Hematopoietic multipotent progenitor cell treated with erythropoietin and hydrocortisone succinate and interleukin-3 and kit ligand, for 17 days (in vitro differentiated cells): ENCODE measurements at regions not wholly inside any gene's neighbourhood (a gene's known extent, or its start where the extent isn't known, plus 50 kb on each side); places are given as distances from the start of the nearest gene placed in this dataset.

Experiments
- DNase-seq: peaks from one replicate; pipeline ENCODE4 v3.0.0-alpha.2; 2015; ENCODE audit warnings: low spot score

DNA sequence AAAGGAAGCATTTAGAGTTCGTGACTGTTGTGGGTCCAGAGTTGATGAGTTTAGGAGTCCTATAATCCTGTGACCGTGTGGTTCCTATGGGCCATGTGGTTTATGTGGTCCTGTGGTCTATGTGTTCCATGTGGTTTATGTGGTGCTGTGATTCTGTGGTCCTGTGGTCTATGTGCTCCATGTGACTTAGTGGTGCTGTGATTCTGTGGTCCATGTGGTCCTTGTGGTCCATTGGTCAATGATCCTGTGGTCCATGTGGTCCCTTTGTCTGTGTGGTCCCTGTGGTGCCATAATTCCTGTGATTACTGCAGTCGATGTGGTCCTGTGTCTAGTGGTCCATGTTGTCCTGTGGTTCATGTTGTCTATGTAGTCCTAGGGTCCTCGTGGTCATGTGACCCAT is 167.3 kb downstream of the TMEM18 start:
- DNase-seq, result no peak

DNA sequence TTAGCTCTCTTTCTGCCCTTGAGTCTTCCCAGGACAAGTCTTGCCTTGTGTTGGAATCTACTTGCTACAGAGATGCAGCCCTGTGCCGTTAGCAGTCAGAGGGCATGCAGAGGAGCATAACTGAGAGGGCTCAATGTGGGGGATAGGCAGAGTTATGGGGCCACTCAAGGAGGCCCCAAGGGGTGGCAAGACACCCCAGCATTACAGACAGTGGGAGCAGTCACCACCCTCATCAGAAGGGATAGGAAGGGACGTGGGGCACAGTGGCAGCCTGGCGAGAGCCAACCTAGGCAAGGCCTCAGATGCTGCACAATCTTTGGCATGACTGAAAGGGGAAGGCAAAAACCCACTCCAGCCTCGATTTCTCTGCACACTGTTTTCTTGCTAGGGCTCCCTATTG is 169.1 kb downstream of the TMEM18 start:
- no peak for DNase-seq

DNA sequence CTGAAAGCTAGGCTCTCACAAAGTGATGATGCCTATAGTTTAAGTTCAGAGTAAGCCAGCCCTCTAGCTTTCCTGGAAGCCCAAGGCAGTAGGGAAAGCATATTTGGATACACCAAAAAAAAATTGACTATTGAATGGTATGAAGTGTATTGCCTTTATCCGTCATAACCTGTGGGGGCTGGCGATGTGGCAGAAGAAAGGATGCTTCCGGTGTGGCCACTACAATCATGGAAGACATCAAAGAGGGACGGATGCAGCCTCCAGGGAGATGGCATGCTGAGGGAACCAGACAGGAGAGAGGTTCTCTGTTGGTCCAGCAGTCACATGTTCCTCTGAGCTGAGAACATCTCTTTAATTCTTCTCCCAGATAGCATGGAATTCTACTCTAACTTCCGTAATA is 170.3 kb downstream of the TMEM18 start:
- no peak for DNase-seq

DNA sequence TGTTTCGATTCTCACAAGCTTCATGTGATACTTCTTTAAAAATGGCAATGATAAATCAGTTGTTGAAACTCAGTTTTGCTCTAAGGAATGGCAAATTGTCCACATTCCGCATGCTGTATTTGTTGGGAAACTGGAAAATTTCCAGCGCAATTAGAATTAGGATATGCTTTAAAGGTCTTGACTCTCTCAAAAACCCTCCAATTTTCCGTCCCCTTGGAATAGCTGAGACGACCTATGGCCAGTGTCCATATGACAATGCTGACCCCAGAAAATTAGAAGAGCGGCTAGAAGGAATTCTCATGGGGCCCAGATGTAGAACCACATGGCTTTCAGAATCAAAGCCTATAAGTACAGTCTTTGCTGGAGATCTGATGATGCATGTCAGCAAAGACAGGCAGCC is 170.8 kb downstream of the TMEM18 start:
- DNase-seq, result no peak

DNA sequence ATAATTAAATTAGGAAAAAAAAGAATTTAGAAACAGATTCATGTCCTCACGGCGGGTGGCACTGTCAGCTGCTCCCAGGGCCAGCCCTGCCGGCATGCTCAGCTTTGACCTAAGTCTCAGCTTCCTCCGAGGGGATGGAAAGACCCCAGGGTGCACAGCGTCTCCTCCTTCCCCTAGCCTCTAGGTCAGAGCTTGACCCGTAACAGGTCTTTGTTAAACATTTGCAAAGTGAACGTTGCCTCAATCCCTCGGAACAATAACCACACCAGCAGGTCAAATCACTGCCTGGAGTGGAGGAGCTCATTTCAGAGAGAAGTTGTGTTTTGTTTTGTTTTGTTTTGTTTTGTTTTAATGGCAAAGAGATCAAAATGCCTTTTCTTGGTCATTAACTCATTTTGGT is 171.3 kb downstream of the TMEM18 start:
- no peak for DNase-seq

DNA sequence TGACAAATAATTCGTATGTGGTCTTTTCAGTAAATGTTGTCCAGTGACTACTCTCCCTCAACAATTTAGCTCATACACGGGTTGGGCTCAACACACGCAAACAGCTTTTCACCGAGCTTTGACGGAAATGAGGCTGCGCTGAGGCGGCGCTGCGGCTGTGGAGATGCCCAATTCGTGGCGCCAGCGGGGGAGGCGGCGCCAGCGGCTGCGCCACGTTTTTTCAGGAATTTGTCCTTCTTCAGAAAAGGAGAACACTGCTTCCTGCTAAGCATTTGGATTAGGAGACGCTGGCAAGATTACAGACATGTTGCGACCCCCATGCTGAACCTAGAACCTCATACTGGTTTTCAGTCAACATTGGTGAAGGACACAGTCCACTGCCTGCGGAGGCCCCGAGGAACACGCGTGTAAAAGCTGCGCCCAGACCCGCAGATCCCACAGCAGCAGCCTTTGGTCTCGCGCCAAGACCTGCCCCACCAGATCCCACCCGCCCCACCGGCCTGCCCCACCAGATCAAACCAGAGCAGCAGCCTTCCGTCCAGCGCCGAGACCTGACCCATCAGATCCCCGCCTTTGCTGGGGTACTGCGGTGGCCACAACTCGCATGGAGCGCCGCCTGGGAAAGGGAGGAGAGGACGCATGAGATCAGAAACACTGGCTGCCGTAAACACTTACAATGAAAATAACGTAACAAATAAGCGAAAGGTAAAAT is 173.8 kb downstream of the TMEM18 start:
- no peak for DNase-seq

DNA sequence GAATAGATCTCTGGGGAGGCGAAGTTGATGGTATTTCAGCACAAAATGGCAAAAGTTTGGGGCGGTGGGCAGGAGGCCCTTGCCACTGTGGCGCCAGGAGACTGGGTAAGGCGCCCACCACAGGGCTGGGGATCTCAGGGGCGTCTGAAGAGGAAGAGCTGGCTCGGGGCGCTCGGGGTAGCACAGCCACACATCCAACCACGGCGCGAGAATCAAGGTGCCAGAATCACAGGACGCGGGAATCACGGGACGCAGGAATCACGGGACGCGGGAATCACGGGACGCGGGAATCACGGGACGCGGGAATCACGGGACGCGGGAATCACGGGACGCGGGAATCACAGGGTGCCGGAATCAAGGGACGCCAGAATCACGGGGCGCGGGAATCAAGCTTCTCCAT is 174.4 kb downstream of the TMEM18 start:
- no peak for DNase-seq

DNA sequence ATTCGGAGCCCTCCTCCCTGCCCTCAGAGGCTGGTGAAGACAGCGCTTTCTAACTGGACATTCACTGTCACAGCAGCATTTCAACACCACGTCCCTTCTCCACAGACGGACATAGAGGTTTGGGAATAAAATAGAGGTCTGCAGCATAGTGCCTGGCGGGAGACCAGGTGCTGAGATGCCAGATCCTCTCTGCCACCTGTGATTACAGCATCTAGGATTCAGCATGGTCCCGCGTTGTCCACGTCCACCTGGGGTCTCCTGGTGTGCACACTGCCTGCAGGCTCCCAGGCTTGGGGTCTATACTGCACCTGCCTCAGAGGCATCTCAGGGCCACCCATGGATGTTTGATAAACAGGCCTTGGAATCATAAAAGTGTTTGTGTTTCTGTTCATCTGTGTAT is 175.5 kb downstream of the TMEM18 start:
- no peak for DNase-seq

DNA sequence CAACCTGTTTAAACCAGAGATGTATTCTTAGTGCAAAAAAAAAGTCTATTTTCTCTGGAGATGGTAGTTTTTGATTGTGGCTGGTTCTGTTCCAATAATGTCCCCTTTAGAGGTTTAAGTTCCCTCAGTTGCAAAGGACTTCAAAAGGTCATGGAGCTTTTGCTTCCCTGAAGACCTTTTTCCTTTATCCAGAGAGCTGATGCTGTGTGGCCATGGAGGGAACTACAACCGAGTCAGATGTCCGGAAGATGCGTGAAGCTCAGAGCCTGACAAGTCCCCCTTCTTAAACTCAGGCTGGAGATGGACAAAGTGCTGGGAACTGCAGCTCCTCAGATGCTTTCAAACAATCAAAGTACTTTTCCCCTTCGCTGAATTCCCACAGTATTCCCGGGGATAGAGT is 176.1 kb downstream of the TMEM18 start:
- no peak for DNase-seq

DNA sequence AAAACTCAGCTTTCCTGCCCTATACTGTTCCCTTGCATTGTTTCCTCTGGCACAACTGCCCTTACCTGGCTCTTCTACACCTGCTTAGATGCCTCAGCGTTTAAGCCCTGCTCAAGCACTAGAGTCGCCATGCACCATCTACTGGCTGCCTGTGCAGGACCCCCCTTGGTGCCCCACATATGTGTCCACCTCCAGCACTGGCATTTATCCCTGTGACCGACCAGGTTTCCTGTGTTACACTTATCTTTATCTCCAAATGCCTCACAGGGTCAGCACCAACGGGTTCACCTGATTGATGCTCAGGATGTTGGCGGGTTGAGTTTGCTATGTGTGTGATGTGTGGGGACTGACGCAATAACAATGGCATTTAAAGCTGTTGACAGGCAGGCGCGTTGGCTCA is 177.5 kb downstream of the TMEM18 start:
- DNase-seq, result no peak

DNA sequence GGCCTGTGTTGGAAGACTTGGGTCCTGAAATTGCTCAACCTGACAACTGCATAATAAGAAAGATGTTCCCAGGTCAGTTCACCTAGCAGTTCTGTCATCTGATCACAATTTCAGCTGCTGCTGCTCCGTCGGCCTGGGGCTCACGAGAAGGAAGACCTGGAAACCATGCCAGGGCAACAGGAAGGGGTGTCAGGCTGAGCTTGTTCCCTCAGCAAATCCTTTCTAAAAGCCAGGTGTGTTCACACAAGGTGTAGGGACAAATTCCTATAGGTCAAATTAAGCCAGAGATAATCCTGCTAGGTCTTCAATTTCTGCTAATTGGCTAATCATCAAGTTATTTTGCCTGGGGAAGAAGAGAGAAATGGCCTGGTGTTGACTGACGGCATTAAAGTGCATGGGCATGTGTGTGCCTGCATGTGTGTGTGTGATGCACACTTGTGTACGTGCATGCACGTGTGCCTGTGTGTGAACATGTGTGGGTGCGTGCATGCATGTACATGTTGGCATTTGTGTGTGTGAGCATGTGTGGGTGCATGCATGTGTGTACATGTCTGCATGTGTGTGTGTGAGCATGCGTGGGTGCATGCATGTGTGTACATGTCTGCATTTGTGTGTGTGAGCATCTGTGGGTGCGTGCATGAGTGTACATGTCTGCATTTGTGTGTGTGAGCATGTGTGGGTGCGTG is 178.6 kb downstream of the TMEM18 start:
- no peak for DNase-seq

DNA sequence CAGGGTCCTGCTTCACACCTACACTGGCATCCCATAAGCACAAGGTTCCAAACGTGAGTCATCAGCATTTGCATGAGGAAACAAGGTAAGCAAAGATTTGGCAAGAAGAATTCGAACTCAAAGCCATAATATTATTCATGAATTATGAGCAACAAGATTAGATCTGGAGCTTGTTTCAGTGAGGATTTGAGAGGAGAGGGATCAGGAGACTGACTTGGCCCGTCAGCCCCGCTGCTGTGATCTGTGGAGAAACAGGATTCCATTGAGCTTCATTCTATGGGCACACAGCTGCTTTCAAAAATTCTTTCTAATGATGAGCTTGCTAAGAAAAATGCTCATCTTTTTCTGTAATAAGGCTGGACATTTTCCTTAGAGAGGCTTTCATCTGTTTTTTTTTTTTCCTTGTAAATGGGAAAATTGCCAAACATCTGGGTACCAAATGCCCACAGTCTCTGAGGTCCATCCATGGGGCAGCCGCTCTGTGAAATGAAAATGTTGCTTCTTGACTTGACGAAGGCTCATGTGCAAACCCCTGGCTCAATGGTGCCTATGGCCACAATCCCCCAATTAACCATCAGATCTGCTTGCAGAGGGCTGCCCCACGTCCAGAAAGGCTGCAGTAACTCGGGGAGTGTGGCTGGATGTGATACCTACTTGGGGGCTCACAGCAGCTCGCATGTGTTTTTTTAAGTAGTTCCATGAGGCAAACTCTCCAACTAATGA is 179.3 kb downstream of the TMEM18 start:
- DNase-seq, result no peak

DNA sequence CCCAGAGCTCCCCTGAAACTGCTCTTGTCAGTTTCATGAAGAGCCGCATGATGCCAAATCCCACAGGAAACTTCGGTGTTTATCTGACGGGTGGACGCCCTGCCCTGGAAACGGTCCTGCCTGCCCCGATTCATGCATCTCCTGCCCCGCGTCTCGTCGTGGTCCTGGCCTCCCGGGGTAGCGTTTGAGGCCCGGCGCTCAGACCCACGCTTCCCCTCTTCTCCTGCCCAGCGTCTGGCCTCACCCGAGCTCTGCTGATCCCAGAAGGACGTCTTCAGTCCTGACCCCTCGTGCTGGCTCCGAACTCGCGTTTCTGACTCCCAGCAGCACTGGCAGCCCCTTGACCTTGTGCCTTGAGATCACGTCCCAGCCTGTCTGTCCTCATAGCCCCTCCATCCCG is 180.5 kb downstream of the TMEM18 start:
- DNase-seq, result no peak

DNA sequence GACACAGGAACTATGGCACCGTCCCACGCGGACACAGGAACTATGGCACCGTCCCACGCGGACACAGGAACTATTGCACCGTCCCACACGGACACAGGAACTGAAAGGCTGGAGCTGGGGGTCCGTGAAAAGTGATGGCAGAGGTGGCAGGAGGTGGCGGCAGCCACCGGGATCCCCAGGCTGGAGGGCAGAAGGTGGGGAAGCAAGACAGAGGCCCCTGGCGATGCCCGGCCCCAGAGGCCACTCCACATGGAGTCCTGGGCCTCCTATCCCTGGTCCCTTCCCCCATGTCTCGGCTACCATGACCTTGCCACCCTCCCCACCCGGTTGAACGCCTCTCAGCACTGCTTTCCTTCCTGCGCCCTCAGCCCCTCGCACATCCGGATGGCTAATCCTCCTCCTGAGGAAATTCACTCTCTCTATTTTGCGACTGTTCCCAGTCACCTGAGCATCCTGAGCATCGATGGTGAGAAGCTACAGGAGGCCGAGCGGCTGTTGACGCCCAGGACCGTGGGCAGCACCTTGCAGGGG is 181.4 kb downstream of the TMEM18 start:
- no peak for DNase-seq

DNA sequence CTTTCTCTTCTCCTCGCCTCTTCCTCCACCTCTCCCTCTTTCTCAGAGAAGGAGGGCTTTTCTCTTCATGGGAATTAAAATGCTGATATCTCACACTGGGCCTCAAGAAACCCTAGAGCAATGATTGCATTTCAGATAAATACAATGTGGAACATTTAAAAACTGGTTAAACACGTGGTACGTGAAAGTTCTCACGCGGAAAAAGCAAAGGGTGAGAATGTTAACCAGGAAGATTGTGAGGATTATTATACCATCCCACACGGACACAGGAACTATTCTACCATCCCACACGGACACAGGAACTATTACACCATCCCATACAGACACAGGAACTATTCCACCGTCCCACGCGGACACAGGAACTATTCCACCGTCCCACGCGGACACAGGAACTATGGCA is 182.4 kb downstream of the TMEM18 start:
- DNase-seq, result no peak

DNA sequence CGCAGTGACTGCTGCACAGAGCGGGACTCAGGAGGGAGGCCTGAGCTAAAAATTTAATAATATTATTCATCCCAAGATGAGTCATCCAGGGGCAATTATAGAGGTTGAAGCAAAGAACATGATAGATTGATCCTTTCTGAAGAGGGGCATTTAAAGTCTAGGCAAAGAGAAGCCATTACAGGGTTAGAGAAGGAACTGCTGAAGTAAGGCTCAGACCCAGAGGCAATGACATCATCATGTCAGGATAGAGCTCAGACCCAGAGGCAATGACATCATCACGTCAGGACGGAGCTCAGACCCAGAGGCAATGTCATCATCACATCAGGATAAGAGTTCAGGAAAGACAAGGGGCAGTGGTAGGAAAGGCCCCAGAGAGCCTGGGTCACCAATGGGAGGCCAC is 184.0 kb downstream of the TMEM18 start:
- no peak for DNase-seq

DNA sequence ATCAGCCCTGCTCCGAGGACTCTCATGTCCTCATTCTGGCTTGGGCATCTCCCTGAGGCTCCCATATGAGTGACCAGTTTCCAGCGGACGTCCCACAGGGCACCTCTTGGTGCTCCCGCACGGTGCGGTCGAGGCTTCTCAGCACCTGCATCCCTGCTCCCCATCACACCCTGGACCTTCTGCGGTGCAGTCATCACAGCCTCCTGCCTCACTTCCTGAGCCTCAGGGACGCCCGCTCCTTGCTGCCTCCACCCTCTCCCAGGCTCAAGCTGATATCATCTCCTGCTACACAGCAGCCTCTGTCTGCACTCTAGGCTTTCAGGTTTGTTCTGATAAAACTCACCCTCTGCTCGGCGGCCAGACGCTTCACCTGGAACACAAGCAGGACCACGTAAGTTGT is 185.0 kb downstream of the TMEM18 start:
- DNase-seq, result no peak

DNA sequence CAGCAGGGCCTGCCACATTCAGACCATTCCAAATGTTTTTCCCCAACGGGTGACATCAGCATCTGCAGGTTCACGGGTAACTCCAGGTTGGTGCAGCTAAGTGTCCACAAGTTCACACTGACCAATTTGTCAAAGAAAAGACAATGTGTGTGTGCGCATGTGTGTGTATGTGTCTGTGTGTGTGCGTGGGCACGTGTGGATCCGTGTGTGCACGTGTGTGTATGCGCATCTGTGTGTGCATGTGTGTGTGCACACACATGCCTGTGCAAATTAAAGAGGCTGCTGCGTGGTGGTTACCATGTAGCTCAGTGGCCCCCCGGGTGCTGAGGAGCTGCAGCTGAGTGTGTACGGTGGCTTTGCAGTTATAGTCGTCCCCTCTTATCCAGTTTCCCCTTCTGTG is 187.4 kb downstream of the TMEM18 start:
- DNase-seq, result no peak

DNA sequence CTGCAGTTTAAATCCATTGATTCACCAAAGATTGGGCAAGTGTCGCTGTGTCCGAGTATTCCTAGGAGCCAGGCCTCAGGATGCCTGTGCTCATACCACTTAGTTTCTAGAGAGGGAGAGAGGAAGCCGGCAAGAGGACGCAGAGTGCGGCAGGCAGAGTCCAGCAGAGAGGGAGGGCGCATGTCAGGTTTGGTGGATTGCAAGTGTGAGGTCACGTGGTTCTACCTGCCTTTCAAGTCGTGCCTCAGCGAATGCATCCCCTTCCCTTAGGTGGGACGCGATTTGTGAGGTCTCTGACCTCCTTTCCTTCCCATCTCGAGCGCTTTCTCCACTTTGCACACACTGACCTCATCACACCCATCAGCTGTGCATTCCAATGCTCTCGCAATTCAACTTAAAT is 188.1 kb downstream of the TMEM18 start:
- no peak for DNase-seq

DNA sequence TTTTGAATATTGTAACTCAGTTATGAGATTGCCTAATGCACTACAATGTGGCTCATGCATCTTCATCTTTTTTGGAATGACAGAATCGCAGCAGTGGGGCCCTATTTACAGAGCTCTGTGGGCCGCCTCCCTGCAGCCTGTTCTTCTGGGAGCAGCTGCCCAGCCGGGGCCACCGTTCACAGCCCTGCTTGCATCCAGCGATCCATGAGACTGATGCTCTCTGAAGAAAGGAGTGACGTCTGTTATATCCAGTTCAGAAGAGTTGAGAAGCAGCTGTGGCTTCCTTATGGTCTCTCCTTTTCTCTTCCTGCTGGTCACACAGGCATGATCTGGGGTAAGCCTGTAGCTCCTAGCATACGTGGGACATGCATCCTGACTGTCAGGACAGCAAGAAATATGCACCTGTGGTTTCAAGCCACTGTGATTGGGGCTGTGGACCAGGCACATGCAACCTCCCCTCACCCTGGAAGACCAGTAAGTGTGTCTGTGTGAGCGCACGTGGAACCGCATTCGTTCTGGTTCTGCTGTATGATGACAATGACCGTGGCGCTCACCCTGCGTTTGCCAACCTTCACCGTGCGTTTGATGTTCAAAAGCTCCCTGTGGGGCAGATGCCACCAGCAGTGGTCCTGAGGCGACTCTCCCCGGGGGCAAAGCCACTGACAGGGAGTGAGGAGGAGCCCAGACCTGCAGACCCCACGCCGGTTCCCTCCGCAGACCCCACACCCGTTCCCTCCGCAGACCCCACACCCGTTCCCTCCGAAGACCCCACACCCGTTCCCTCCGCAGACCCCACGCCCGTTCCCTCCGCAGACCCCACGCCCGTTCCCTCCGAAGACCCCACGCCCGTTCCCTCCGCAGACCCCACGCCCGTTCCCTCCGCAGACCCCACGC is 189.8 kb downstream of the TMEM18 start:
- no peak for DNase-seq

DNA sequence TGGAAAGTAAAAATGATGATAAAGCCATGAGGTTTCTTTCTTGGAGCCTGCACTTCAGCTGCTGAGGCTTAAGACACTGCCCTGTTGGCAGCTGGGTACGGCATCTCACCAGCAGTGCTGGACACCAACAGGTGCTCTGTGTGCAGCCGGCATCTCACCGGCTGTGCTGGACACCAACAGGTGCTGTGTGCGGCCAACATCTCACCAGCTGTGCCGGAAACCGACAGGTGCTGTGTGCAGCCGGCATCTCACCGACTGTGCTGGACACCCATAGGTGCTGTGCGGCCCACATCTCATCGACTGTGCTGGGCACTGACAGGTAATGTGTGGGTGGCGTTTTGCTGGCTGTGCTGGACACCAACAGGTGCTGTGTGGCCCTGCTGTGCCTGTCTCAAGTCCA is 190.8 kb downstream of the TMEM18 start:
- no peak for DNase-seq

DNA sequence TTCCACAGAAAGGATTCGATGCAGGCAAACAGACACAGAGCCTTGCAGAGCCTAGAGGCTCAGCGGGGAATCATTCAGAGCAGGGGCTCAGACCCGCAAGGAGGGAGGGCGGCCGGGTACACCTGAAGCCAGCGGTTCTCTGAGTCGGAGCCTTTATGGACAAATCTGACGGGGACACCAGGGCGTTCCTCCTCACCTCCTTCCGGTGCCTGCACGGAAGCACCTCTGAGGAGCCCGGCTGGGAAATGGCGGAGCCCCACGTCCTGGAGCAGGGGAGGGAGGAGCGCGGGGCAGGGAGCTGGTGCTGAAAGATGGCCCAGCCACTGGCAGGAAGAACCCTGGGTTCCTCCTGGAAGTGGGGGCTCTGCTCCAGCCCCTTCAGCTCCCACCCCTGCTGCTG is 193.5 kb upstream of the ALKAL2 start:
- no peak for DNase-seq
